ENCODE measurements at regions not wholly inside any gene's neighbourhood (a gene's known extent, or its start where the extent isn't known, plus 50 kb on each side); places are given as distances from the start of the nearest gene placed in this dataset.
A peak's percentile ranks its signal among the peaks of the same experiment; 100 is the strongest.

DNA sequence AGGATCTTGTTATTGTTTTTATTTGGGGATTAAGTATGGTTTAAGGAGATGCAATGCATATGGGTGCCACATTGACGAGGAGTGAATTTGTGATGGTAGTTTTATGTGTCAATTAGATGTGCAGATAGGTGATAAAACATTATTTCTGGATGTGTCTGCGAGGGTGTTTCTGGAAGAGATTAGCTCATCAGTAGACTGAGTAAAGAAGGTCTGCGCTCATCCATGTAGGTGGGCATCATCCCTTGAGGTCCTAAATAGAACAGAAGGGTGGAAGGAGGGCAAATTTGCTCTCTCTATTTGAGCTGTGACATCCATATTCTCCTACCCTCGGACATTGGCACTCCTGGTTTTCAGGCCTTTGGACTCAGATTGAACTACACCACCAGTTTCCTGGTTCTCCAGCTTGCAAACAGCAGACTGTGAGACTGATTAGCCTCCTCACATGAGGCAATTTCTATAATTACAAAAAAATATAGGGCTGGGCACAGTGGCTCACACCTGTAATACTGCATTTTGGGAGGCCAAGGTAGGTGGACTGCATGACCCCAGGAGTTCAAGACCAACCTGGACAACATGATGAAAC lies 118.2 kb upstream of the ZNF678 start:
- DNase-seq (ENCODE audit: low read depth in 2 of 2), result no peak
- TF ChIP-seq, protein P1, sequence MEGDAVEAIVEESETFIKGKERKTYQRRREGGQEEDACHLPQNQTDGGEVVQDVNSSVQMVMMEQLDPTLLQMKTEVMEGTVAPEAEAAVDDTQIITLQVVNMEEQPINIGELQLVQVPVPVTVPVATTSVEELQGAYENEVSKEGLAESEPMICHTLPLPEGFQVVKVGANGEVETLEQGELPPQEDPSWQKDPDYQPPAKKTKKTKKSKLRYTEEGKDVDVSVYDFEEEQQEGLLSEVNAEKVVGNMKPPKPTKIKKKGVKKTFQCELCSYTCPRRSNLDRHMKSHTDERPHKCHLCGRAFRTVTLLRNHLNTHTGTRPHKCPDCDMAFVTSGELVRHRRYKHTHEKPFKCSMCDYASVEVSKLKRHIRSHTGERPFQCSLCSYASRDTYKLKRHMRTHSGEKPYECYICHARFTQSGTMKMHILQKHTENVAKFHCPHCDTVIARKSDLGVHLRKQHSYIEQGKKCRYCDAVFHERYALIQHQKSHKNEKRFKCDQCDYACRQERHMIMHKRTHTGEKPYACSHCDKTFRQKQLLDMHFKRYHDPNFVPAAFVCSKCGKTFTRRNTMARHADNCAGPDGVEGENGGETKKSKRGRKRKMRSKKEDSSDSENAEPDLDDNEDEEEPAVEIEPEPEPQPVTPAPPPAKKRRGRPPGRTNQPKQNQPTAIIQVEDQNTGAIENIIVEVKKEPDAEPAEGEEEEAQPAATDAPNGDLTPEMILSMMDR (IDR thresholded peaks at IDR 0.05; ENCODE audit: low read depth, low read length), result no peak
- no peak overlapping the region for H3K4me3 ChIP-seq (replicated peaks in 1 of 2; ENCODE audit: low read depth in 2 of 2, low read length in 2 of 2)

DNA sequence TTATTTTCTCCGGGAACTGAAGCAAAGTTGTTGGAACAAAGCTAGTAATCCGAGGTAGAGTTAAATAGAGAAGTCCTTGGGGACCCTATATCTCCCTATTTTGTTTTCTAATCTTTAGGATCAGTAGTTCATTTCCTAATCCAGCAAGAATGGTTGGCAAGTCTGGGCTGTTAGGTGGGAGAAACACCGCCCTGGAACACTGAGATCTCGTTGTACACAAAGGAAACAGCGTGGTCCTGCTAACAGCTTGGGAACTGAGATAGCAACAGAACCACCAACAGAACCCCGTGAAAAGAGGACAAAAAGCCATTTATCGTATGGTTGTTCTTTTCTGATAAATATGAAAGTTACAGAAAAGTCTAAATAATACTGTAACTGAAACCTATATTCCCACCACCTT lies 121.9 kb upstream of the CDC42BPA start:
- TF ChIP-seq, protein P1 (IDR thresholded peaks at IDR 0.05; ENCODE audit: low read depth, low read length), result no peak
- no peak overlapping the region for H3K4me3 ChIP-seq (replicated peaks in 1 of 2; ENCODE audit: low read depth in 2 of 2, low read length in 2 of 2)
- DNase-seq (ENCODE audit: low read depth in 2 of 2), result no peak

DNA sequence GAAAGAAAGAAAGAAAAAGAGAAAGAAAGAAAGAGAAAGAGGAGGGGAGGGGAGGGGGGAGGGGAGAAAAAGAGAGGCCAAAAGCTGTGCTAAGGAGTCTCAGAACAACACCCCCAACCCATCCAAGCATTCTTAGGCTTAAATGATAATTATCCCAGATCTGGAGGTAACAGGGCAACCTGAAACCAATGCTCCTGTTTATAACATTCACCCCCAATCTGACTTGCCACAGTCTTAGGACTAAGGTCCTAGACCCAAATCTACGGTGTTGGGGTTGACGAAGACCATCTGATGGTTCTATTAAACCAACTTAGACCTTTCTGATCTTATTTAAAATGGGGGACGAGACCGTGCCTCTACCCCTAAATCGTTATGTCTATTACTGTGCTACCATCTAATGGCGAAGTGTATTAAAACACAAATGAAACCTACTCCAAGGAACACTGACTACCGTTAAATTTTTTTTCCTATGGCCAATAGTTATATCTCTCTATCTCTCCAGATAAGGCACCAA lies 119.3 kb upstream of the CDC42BPA start:
- peak; percentile 80 to 83 for DNase-seq (ENCODE audit: low read depth in 2 of 2)
- TF ChIP-seq, protein P1 (IDR thresholded peaks at IDR 0.05; ENCODE audit: low read depth, low read length), result peak; percentile 5
- H3K4me3 ChIP-seq (replicated peaks in 1 of 2; ENCODE audit: low read depth in 2 of 2, low read length in 2 of 2), result peak overlapping the region in 1 of 2 donors; percentile 41

- no peak for DNase-seq (ENCODE audit: low read depth in 2 of 2)
- TF ChIP-seq, protein P1 (IDR thresholded peaks at IDR 0.05; ENCODE audit: low read depth, low read length), result no peak
- H3K4me3 ChIP-seq (replicated peaks in 1 of 2; ENCODE audit: low read depth in 2 of 2, low read length in 2 of 2), result no peak overlapping the region
Measured at GRCh38 chr1:227434808-227435444, 116.6 kb upstream of the CDC42BPA start.

DNA sequence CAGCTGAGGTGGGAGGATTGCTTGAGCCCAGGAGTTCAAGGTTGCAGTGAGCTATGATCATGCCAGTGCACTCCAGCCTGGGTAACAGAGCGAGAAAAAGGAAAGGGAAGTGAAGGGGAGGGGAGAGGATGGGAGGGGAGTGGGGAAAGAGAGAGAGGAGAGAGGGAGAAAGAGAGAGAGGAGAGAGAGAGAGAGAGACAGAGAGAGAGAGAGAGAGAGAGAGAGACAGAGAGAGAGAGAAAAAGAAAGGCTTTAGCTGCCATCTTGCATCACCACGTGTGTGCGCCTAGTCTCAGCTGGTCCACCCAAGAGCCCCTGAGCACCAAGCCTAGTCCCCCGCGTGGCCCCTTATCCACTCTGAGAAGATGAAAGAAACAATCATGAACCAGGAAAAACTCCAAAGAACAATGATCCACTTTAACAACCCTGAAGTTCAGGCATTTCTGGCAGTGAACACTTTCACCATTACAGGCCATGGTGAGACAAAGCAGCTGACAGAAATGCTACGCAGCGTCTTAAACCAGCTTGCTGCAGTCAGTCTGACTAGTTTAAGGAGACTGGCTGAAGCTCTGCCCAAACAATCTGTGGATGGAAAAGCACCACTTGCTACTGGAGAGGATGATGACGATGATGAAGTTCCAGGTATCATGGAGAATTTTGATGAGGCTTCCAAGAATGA lies 115.5 kb upstream of the CDC42BPA start:
- DNase-seq (ENCODE audit: low read depth in 2 of 2), result no peak
- TF ChIP-seq, protein P1 (IDR thresholded peaks at IDR 0.05; ENCODE audit: low read depth, low read length), result no peak
- no peak overlapping the region for H3K4me3 ChIP-seq (replicated peaks in 1 of 2; ENCODE audit: low read depth in 2 of 2, low read length in 2 of 2)

GRCh38 chr1:227432981-227433380 lies 114.7 kb upstream of the CDC42BPA start:
- no peak overlapping the region for H3K4me3 ChIP-seq (replicated peaks in 1 of 2; ENCODE audit: low read depth in 2 of 2, low read length in 2 of 2)
- TF ChIP-seq, protein P1 (IDR thresholded peaks at IDR 0.05; ENCODE audit: low read depth, low read length), result no peak
- DNase-seq (ENCODE audit: low read depth in 2 of 2), result no peak

All from cardiac fibroblast (primary cell).